ENCODE measurements at regions not wholly inside any gene's neighbourhood (a gene's known extent, or its start where the extent isn't known, plus 50 kb on each side); places are given as distances from the start of the nearest gene placed in this dataset.

- no peak for TF ChIP-seq CTCF (IDR thresholded peaks at IDR 0.05)
- no peak for TF ChIP-seq POLR2A (IDR thresholded peaks at IDR 0.05)
- TF ChIP-seq EP300 (IDR thresholded peaks at IDR 0.05) = no peak
Observed at GRCh38 chr1:209059981-209060380, 523.5 kb upstream of the CAMK1G start.

Measured in sigmoid colon (tissue), 4 donors.